Inflammatory macrophage treated with lipopolysaccharide for 4 hours (primary cell): ENCODE measurements at regions not wholly inside any gene's neighbourhood (a gene's known extent, or its start where the extent isn't known, plus 50 kb on each side); places are given as distances from the start of the nearest gene placed in this dataset.
"Not testable (repeated sequence)": the region's sequence is repeated elsewhere in the genome, so short reads cannot be mapped to it uniquely, and the experiment has no call there.

ENCODE experiments used
- DNase-seq: peaks from one replicate; pipeline ENCODE4 v3.0.0-alpha.2; 2020

GRCh38 chr10:126722726-126723125, 52.2 kb upstream of the C10orf90 start:
- no peak for DNase-seq

- no peak for DNase-seq
Observed at GRCh38 chr10:126723226-126723625, 52.7 kb upstream of the C10orf90 start.

- DNase-seq: no peak
Observed at GRCh38 chr10:126729314-126729870, 58.9 kb upstream of the C10orf90 start.

- DNase-seq: no peak
Observed at GRCh38 chr10:126730856-126731609, 60.5 kb upstream of the C10orf90 start.

- DNase-seq: no peak
Observed at GRCh38 chr10:126731610-126731990, 61.1 kb upstream of the C10orf90 start.

GRCh38 chr10:126732308-126732707, 61.8 kb upstream of the C10orf90 start:
- no peak for DNase-seq

GRCh38 chr10:126732868-126733267, 62.4 kb upstream of the C10orf90 start:
- DNase-seq: no peak

- no peak for DNase-seq
Observed at GRCh38 chr10:126734015-126734414, 63.5 kb upstream of the C10orf90 start.

GRCh38 chr10:126734967-126735366, 64.5 kb upstream of the C10orf90 start:
- DNase-seq: no peak

GRCh38 chr10:126736142-126736541, 65.6 kb upstream of the C10orf90 start:
- no peak for DNase-seq

- DNase-seq: no peak
Observed at GRCh38 chr10:126736727-126737126, 66.2 kb upstream of the C10orf90 start.

GRCh38 chr10:126738001-126738400, 67.5 kb upstream of the C10orf90 start:
- no peak for DNase-seq

- no peak for DNase-seq
Observed at GRCh38 chr10:126744571-126744970, 74.1 kb upstream of the C10orf90 start.

GRCh38 chr10:126749015-126749655, 78.6 kb upstream of the C10orf90 start:
- peak; percentile 51 for DNase-seq

GRCh38 chr10:126754966-126755365, 84.5 kb upstream of the C10orf90 start:
- DNase-seq: no peak

GRCh38 chr10:126758867-126759266, 88.4 kb upstream of the C10orf90 start:
- DNase-seq: no peak

- no peak for DNase-seq
Observed at GRCh38 chr10:126759531-126759930, 89.0 kb upstream of the C10orf90 start.

- DNase-seq: not testable (repeated sequence)
Observed at GRCh38 chr10:126766646-126767045, 96.2 kb upstream of the C10orf90 start.

GRCh38 chr10:126770809-126771208, 100.3 kb upstream of the C10orf90 start:
- no peak for DNase-seq

GRCh38 chr10:126776168-126776567, 105.7 kb upstream of the C10orf90 start:
- DNase-seq: no peak

GRCh38 chr10:126777714-126778113, 107.2 kb upstream of the C10orf90 start:
- no peak for DNase-seq

GRCh38 chr10:126781450-126782216, 111.1 kb upstream of the C10orf90 start:
- no peak for DNase-seq

GRCh38 chr10:126783806-126784557, 113.5 kb upstream of the C10orf90 start:
- DNase-seq: no peak
